ENCODE measurements at regions not wholly inside any gene's neighbourhood (a gene's known extent, or its start where the extent isn't known, plus 50 kb on each side); places are given as distances from the start of the nearest gene placed in this dataset.

- DNase-seq (ENCODE audit: low read depth), result no peak
These were observed 129.7 kb downstream of the TDRD15 start for GRCh38 chr2:21253311-21254027.

GRCh38 chr2:21254170-21254965 is 130.6 kb downstream of the TDRD15 start:
- DNase-seq (ENCODE audit: low read depth), result no peak

GRCh38 chr2:21256006-21256405 is 132.2 kb downstream of the TDRD15 start:
- DNase-seq (ENCODE audit: low read depth), result no peak

- DNase-seq (ENCODE audit: low read depth), result no peak
These were observed 133.9 kb downstream of the TDRD15 start for GRCh38 chr2:21257621-21258020.

GRCh38 chr2:21258082-21258481 is 134.3 kb downstream of the TDRD15 start:
- no peak for DNase-seq (ENCODE audit: low read depth)

GRCh38 chr2:21260311-21260710 is 136.5 kb downstream of the TDRD15 start:
- DNase-seq (ENCODE audit: low read depth), result no peak

- DNase-seq (ENCODE audit: low read depth), result no peak
These were observed 137.8 kb downstream of the TDRD15 start for GRCh38 chr2:21261591-21261990.

- no peak for DNase-seq (ENCODE audit: low read depth)
These were observed 138.7 kb downstream of the TDRD15 start for GRCh38 chr2:21262426-21262940.

- no peak for DNase-seq (ENCODE audit: low read depth)
These were observed 139.9 kb downstream of the TDRD15 start for GRCh38 chr2:21263622-21264021.

GRCh38 chr2:21265752-21266151 is 142.0 kb downstream of the TDRD15 start:
- no peak for DNase-seq (ENCODE audit: low read depth)

GRCh38 chr2:21267232-21267835 is 143.6 kb downstream of the TDRD15 start:
- no peak for DNase-seq (ENCODE audit: low read depth)

GRCh38 chr2:21268197-21268877 is 144.6 kb downstream of the TDRD15 start:
- DNase-seq (ENCODE audit: low read depth), result no peak

GRCh38 chr2:21268878-21269224 is 145.1 kb downstream of the TDRD15 start:
- DNase-seq (ENCODE audit: low read depth), result no peak

- DNase-seq (ENCODE audit: low read depth), result no peak
These were observed 145.6 kb downstream of the TDRD15 start for GRCh38 chr2:21269382-21269781.

GRCh38 chr2:21270083-21270491 is 146.3 kb downstream of the TDRD15 start:
- no peak for DNase-seq (ENCODE audit: low read depth)

GRCh38 chr2:21270708-21271122 is 146.9 kb downstream of the TDRD15 start:
- DNase-seq (ENCODE audit: low read depth), result no peak

GRCh38 chr2:21276163-21276562 is 152.4 kb downstream of the TDRD15 start:
- no peak for DNase-seq (ENCODE audit: low read depth)

GRCh38 chr2:21277068-21278056 is 153.6 kb downstream of the TDRD15 start:
- DNase-seq (ENCODE audit: low read depth), result no peak

- DNase-seq (ENCODE audit: low read depth), result no peak
These were observed 155.8 kb downstream of the TDRD15 start for GRCh38 chr2:21279525-21279924.

GRCh38 chr2:21280793-21281192 is 157.0 kb downstream of the TDRD15 start:
- no peak for DNase-seq (ENCODE audit: low read depth)

- no peak for DNase-seq (ENCODE audit: low read depth)
These were observed 157.6 kb downstream of the TDRD15 start for GRCh38 chr2:21281384-21281783.
